Limb (tissue), 2 donors: ENCODE measurements at regions not wholly inside any gene's neighbourhood (a gene's known extent, or its start where the extent isn't known, plus 50 kb on each side); places are given as distances from the start of the nearest gene placed in this dataset.
"Not testable (repeated sequence)": the region's sequence is repeated elsewhere in the genome, so short reads cannot be mapped to it uniquely, and the experiment has no call there.

ENCODE experiments used
- DNase-seq, 2 donors: peaks; one replicate each; pipeline ENCODE4 v3.0.0-alpha.2; 2016; ENCODE audit errors: extremely low spot score in 2 of 2

DNA sequence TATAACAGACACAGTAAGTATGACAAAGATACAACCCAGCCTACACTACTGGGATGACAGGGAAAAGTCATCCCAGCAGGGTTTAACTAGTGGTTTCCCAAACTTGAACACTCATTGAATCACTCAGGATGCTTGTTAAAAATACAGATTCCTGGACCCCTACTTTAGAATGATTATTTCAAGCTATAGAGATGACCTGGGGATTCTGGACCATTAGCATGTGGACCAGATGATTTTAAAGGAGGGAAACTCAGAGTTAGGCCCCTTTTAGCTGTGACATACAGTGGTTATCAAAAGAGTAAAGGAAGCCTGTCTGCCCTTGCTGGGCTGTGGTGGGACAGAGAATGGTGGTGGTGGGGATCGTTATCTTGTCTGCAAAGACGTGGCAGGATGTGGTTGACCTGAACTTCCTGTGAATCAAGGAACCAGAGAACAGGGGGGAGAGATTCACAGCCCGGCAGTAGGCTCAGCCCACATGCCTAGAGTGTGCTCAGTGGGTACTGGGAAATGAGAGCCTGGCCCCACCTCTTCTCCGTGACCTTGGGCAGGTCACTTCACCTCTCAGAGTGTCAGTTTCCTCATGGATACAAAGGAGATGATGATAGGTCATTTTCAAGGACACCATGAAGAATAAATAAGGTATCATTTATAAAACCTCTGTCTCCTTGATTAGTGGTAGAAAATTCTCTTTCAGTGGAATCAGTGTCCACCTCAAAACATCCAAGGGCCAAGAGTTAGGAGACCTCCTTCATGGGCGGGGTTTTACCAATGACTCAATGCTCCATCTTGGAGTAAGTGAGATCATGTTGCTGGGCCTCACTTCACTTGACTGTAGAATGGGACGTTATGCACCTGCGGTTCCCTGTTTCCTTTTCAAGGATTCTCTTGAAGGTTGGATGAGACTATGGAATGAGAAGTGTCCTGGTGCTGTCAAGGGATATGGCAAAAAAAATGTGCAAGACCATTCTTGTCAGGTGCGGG lies 306.5 kb downstream of the RPLP1 start:
- no peak for DNase-seq

DNA sequence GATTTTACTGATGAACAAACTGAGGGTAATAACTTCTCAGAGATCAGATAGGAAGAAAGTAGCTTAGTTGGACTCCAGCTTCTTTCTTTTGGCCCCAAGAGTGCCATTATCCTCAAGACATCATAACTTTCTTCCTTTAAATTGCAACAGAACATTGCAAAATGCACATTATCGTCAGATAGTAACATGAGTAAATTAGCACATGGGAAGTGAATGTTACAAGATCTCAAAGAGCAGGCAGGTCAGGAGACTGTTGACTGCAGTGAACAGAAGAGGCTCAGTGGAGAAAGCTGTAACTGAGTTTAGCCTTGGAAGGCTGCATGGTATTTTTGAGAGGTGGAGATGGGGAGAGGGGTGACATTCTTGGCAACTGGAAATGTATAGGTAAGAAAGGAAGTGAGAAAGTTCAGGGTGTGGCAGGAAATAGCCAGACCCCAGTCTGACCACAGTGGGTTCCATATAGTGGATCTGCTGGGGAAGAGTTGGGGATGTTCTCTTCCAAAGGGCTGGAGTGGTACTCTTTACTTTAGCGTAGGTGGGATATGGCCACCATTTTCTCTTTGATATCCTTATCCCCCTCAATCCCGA lies 307.7 kb downstream of the RPLP1 start:
- DNase-seq, result no peak

DNA sequence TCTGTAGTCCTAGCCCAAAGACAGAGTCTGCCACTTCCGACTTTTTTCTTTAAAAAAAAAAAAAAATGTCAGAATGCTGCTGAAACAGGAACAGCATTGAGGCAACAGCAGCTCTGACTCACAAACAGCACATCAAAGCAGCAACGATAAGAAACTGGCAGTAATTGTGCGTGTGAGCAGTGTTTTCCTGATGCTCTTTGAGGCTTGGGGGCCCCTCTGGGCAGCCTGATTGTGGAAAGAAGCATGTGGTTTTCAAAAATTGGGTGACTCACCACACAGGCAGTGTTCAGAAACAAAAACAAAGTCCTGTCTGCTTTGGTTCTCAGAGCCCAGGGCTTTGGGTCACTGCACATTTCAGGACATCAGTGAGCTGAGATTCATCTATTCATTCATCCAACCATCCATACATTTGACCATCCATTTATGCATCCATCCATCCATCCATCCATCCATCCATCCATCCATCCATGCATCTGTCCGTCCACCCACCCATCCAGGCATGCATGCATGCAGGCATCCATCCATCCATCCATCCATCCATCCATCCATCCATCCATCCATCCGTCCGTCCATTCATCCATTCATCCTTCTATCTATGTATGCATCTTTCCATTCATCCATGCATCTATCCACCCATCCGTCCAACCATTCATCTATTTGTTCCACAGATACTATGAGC lies 308.4 kb downstream of the RPLP1 start:
- no peak for DNase-seq

DNA sequence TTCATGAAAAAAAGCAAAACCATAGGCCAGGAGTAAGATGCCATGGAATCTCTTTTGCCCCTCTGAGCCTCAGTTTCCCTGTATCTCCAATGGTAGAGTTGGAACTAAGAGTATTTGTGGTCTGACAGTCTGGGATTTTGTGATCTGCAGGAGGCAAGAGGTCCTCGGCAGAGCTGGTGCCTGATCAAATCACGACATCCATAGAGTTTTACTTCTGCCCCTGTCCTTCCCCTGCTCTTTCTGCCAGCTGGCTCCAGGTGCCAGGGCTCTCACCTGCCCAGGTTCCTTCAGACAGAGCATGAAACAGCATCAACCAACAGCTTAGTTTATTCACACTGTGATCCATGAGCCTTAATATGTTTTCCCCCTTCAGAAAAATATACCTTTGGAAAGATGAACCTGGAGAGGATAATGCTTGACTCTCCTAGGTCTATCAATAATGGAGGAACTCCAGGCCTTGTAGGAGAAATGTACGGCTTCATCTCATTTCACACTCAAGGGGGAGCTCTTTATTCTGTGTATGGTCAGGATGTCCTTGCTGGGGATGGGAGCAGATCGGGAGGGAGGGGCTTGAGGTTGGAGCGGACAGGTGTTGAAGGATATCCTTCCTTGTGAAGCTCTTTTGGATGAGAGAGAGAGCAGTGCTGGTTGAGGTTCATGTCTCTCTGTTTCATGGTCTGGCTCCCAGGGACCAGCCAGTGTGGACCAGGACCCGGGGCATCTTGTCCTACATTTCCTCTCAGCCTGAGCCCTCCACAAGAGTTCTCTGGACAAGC lies 309.9 kb downstream of the RPLP1 start:
- no peak for DNase-seq

DNA sequence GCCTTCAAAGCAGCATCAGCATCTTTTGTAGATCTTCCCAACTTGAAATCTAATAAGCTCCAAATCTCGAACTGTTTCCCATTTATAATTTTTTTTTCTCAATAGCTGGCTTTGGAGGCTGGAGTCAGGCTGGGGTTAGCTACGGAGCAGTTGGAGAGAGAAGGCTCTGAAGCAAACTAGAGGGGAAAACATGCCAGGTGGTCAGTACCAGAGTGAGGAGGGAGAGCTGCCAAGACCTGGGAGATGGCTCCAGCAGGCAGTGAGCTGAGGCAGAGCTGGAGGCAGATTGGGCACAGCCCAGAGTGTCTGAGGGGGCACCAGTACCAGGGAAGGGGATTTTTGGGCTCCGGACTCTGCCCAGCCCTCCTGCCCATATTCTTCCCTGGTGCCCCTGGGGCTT lies 311.2 kb downstream of the RPLP1 start:
- DNase-seq, result no peak

DNA sequence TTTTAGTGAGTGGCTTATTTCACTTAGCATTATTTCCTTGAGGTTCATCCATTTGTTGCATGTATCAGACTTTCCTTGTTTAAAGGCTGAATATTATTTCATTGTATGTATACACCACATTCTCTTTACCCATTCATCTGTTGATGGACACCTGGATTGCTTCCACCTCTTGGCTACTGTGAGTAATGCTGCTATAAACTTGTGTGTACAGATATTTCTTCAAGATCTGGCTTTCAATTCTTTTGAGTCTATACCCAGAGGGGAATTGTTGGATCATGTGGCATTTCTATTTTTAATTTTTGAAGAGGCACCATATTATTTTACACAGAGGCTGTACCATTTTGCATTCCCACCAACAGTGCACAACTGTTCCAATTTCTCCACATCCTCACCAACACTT lies 313.5 kb downstream of the RPLP1 start:
- no peak for DNase-seq

DNA sequence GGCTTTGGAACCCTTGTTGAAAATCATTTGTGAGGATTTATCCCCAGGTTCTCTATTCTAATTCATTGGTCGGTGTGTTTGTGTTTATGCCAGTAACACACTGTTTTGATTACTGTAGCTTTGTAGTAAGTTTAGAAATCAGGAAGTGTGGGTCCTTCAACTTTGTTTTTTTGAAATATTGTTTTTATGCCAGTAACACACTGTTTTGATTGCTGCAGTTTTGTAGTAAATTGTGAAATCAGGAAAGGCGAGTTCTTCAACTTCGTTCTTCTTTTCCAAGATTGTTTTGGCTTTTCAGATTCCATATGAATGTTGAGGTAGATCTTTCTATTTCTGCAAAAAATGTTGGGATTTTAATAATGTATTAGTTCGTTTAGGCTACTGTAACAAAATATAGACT lies 314.6 kb downstream of the RPLP1 start:
- DNase-seq, result no peak

DNA sequence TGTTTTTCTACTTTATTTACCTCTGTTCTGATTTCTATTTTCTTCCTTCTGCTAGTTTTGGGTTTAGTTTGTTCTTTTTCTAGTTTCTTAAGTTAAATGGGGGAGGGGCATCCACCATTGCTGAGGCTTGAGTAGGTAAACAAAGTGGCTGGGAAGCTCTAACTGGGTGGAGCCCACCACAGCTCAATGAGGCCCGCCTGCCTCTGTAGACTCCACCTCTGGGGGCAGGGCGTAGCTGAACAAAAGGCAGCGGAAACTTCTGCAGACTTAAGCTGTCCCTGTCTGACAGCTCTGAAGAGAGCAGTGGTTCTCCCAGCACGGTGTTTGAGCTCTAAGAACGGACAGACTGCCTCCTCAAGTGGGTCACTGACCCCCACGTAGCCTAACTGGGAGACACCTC lies 316.7 kb downstream of the RPLP1 start:
- DNase-seq, result not testable (repeated sequence)

DNA sequence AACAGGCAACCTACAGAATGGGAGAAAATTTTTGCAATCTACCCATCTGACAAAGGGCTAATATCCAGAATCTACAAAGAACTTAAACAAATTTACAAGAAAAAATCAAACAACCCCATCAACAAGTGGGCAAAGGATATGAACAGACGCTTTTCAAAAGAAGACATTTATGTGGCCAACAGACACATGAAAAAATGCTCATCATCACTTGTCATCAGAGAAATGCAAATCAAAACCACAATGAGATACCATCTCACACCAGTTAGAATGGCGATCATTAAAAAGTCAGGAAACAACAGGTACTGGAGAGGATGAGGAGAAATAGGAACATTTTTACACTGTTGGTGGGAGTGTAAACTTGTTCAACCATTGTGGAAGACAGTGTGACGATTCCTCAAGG lies 321.6 kb downstream of the RPLP1 start:
- not testable (repeated sequence) for DNase-seq

DNA sequence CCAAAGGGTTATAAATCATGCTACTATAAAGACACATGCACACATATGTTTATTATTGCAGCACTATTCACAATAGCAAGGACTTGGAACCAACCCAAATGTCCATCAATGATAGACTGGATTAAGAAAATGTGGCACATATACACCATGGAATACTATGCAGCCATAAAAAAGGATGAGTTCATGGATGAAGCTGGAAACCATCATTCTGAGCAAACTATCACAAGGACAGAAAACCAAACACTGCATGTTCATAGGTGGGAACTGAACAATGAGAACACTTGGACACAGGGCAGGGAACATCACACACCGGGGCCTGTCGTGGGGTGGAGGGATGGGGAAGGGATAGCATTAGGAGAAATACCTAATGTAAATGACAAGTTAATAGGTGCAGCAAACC lies 322.1 kb downstream of the RPLP1 start:
- DNase-seq, result not testable (repeated sequence)

DNA sequence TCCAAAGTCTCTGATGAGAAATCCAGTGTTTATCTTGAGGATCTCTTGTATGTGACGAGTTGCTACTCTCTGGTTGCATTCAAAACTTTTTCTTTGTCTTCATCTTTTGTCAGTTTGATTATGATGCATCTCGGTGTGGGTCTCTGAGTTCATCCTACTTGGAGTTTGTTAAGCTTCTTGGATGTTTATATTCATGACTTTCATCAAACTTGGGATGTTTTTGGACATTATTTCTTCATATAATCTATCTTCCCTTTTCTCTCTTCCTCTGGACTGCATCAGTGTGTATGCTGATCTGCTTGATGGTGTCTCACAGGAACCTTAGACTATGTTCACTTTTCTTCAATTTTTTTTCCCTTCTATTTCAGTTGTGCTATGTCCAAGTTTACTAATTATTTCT lies 320.4 kb downstream of the TLE3 start:
- no peak for DNase-seq

DNA sequence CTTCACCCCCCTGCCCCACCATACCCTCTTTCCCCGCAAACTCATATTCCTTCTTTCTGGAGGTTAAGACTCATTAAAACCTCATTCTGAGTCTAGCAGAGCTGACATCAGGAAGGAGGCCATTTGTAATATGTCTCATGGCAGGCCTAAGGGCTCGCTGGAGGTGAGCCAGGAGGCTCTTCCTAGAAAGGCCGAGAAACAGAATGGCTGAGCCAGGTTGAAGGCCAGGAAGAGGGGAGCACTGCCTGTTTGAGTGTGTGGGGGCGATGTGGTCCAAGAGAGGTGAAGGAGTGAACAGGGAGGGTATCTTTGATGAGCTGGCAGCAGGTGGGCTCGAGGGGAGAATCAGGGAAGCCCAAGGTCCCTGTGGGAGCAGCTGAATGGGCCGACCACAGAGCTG lies 317.3 kb downstream of the TLE3 start:
- no peak for DNase-seq

DNA sequence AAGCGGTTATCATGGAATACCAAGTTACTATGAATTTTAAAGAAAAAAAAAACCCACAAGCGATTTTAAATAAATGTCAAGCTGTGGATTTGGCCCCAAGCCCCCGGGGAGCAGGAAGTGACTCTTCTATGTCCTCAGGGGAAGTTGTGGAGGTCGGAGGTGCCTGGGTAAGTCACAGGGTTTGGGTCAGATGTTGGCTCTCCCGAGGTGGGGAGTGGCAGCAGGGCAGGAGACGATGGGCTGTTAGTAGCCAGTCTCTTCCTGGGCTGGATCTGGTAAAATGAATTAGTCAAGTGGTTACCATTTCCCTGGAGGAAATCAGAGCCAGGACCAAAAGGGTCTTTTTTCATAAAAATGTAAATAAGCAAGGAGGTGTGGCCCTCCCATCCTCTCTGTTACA lies 316.7 kb downstream of the TLE3 start:
- DNase-seq, result no peak

DNA sequence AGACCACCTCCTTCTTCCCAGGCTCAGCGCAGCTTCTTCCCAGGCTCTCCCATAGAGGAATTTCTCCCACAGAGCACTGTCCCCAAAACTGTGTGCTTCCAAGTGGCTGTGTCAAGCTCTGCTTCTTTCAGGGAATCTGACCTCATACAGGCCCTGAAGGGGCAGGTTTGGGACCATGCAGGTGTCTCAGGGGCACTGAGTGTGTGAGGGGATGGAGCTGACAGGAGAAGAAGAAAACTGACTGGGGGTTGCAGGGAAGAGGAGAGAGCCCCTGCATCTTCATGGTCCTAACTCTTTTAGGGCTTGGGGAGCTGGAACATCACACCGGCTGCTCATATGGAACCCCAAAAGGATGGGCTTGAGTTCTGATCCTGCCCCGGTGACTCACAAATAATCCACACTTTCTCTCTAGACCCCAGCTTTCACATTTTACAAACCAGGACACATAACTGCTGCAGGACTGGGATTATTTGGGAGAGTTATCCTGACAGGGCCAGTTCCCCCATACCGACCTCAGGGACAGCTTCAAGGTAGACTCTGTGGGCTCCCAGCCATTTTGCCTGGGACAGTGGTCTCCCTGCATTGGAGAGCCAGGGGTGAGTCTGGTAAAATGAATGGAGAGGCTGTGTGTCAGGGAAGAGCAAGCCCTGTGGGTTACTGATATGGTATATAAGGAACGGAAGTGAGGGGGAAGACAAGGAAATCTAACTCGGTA lies 316.1 kb downstream of the TLE3 start:
- no peak for DNase-seq

DNA sequence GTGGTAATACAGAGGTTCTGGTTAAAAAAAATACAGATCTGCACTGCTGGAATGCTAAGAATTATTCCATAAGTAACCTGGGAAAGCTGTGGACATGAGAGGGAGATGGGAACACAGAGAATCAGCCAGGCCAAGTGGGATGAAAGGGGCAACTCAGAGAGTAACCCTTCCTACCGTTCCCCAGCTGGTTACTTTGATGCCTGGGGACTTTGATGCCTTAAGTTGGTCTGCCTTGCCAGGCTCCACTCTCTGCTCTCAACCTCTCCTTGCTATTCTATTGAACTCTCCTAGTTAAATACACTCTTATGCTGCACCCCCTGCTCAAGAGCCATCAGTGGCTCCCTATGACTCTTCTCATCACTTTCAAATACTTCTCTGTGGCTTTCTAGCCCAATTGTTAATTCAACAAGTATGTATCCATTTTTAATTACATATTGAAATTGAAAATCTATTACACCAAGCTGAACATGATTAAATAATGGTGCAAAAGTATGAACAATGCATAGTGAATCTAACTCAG lies 315.5 kb downstream of the TLE3 start:
- no peak for DNase-seq

DNA sequence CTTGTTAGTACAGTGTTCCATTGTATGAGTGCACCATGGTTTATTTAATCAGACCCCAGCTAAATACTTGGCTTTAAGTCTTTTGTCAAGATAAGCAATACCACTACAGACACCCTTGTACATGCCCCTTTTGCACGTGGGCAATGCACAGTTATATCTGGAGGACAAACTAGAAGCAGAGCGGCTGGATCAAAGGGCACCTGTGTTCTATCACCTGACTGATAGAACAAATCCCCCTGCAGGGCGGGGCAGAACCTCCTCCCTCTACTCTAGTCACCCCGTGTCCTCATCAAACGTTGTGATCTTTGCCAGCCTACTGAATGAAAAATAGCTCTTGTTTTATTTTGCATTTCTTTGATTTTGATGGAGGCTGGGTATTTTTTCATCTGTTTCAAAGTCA lies 314.9 kb downstream of the TLE3 start:
- DNase-seq, result no peak

DNA sequence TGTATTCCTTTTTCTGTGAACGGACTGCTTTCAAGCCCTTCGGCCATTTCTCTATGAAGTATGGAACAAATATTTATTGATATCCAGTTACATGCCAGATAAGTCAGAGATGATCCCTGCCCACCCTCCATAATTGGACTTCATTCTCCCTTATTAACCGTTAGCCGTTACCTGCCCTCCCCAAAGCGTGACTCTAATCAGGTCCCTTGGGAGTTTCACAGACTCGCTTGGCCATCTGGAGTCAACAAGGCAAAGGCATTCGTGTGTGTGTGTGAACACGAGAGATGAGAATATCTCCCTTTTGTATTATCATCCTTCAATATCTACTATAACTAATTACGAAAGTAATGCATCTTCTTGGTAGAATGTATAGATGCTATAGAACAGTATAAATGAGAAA lies 314.5 kb downstream of the TLE3 start:
- DNase-seq, result no peak

DNA sequence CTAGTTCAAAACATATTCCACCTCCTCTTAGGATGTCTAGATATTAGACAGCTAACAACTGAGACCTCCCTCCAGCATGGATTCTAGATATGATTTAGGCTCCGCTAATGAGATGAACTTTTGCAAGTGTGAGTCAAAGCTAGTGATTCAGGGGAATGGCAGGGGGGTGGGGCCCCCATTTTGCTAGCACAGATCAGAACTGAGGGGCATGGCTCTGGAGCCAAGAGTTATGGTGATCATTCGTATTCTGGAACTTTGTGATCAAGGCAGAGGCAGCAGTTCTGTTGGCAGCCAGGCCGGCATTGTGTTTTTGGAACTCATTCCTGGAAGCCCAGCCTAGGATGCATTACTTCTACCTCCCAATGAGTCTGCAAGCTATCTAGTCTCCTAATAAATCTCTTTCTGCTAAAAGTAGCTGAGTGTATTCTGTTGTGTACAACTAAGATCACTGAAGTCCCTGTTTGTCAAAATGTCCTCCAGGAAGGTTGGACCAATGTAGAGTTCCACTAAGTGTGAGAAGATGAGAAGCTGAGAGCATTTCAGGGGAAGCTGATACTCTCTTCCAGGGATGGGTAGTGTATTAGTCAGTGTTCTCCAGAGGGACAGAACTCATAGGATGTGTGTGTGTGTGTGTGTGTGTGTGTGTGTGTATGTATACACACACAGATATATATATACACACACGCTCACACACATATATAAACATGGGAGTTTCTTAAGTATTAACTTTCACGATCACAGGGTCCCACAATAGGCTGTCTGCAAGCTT lies 312.7 kb downstream of the TLE3 start:
- no peak for DNase-seq

DNA sequence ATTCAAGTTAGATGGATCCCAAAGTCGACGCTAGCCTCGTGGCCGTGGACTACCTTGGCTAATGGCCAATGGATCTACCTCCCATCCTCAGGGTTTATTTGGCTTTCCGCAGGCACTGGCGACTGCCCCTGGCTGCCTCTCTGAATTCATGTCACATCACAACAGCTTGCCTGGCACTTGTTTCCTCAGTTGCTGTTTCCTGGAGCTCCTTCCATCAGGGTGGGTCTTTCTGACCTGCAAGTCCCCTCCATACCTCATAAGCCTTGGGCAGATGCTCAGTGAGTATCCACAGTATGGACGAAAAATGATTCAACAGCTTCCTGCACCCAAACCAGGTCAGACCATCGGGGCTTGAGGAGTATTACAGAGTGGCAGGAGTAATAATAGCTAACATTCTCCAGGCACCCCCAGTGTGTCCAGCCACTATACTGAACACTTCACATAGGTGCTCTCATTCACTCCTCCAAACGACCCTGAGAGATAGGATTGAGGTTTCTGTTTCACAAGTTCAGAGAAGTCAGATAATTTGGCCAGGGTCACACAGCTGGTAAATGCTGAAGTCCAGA lies 311.5 kb downstream of the TLE3 start:
- no peak for DNase-seq

DNA sequence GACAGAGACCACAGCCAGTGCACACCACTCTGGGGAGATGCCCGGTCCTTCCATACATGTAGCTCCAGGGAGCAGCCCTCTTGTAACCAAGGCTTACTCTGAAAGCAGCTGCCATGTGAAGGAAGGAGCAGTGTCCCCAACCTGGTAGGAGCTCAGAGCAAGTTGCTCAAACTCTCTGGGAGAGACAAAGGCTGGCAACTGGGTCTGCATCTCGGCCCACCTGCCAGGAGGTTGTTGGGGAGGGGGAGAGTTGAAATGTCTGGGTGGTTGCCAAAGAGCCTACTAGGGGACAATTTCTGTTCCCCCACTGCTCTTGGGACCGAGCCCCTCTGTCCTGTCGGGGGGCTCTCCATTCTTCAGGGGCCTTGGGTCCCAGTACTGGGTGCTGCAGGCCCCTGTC lies 309.9 kb downstream of the TLE3 start:
- DNase-seq, result no peak
